GM19239 (cell line): ENCODE measurements at regions not wholly inside any gene's neighbourhood (a gene's known extent, or its start where the extent isn't known, plus 50 kb on each side); places are given as distances from the start of the nearest gene placed in this dataset.
A peak's percentile ranks its signal among the peaks of the same experiment; 100 is the strongest.
"Not testable (repeated sequence)": the region's sequence is repeated elsewhere in the genome, so short reads cannot be mapped to it uniquely, and the experiment has no call there.

Experiments used
- DNase-seq: peaks from one replicate; pipeline ENCODE4 v3.0.0; 2011; ENCODE audit warnings: low spot score; ENCODE audit not compliant: insufficient read length
- FAIRE-seq: peaks from 2 replicates; lab custom pipeline; 2011; peaks lifted over from hg19 to GRCh38; lab: Jason Lieb, UNC

- FAIRE-seq: peak; percentile 54
- no peak for DNase-seq
Observed at GRCh38 chr4:159410076-159410777, 307.3 kb downstream of the RAPGEF2 start.

GRCh38 chr4:159410891-159411290 lies 308.0 kb downstream of the RAPGEF2 start:
- DNase-seq (no peak), FAIRE-seq (no peak)

GRCh38 chr4:159413306-159413943 lies 310.5 kb downstream of the RAPGEF2 start:
- FAIRE-seq: no peak
- DNase-seq: no peak

GRCh38 chr4:159414305-159414704 lies 311.4 kb downstream of the RAPGEF2 start:
- DNase-seq: no peak

GRCh38 chr4:159416073-159416472 lies 313.2 kb downstream of the RAPGEF2 start:
- FAIRE-seq: no peak
- no peak for DNase-seq

More at GRCh38 chr4:159414305-159414704, 311.4 kb downstream of the RAPGEF2 start:
- FAIRE-seq: no peak

- DNase-seq (no peak), FAIRE-seq (no peak)
Observed at GRCh38 chr4:159416996-159417395, 314.1 kb downstream of the RAPGEF2 start.

GRCh38 chr4:159420162-159421057 lies 317.5 kb downstream of the RAPGEF2 start:
- DNase-seq (no peak), FAIRE-seq (no peak)

- not testable (repeated sequence) for FAIRE-seq, DNase-seq
Observed at GRCh38 chr4:159421058-159421419, 318.2 kb downstream of the RAPGEF2 start.

- no peak for FAIRE-seq
- no peak for DNase-seq
Observed at GRCh38 chr4:159422019-159422418, 319.1 kb downstream of the RAPGEF2 start.

- FAIRE-seq (no peak), DNase-seq (no peak)
Observed at GRCh38 chr4:159422626-159423025, 319.7 kb downstream of the RAPGEF2 start.

- DNase-seq (no peak), FAIRE-seq (no peak)
Observed at GRCh38 chr4:159425737-159426305, 322.9 kb downstream of the RAPGEF2 start.

- DNase-seq (no peak), FAIRE-seq (no peak)
Observed at GRCh38 chr4:159428293-159428692, 325.4 kb downstream of the RAPGEF2 start.

- DNase-seq (no peak), FAIRE-seq (no peak)
Observed at GRCh38 chr4:159428975-159429692, 326.3 kb downstream of the RAPGEF2 start.

GRCh38 chr4:159429693-159430035 lies 326.8 kb downstream of the RAPGEF2 start:
- DNase-seq: no peak
- no peak for FAIRE-seq

- DNase-seq (no peak), FAIRE-seq (no peak)
Observed at GRCh38 chr4:159430896-159431295, 328.0 kb downstream of the RAPGEF2 start.

GRCh38 chr4:159432436-159432835 lies 329.6 kb downstream of the RAPGEF2 start:
- DNase-seq: no peak
- FAIRE-seq: no peak

GRCh38 chr4:159433337-159433736 lies 330.5 kb downstream of the RAPGEF2 start:
- no peak for DNase-seq
- no peak for FAIRE-seq

- FAIRE-seq (no peak), DNase-seq (no peak)
Observed at GRCh38 chr4:159434114-159434870, 331.4 kb downstream of the RAPGEF2 start.

- FAIRE-seq (no peak), DNase-seq (no peak)
Observed at GRCh38 chr4:159434871-159435241, 332.0 kb downstream of the RAPGEF2 start.
